ENCODE measurements at regions not wholly inside any gene's neighbourhood (a gene's known extent, or its start where the extent isn't known, plus 50 kb on each side); places are given as distances from the start of the nearest gene placed in this dataset.
"Not testable (repeated sequence)": the region's sequence is repeated elsewhere in the genome, so short reads cannot be mapped to it uniquely, and the experiment has no call there.

DNA sequence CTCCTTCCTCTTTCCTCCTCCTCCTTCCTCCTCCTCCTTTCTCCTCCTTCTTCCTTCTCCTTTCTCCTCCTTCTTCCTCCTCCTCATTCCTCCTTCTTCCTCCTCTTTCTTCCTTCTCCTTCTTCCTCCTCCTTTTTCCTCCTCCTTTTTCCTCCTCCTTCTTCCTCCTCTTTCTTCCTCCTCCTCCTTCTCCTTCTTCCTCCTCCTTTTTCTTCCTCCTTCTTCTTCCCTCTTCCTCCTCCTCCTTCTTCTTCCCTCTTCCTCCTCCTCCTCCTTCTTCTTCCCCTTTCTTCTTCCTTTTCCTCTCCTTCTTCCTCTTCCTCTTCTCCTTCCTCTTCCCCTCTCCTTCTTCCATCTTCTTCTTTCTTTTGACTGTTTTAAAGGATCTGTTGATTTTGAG lies 538.8 kb downstream of the TMEM38B start:
- TF ChIP-seq, protein P1, sequence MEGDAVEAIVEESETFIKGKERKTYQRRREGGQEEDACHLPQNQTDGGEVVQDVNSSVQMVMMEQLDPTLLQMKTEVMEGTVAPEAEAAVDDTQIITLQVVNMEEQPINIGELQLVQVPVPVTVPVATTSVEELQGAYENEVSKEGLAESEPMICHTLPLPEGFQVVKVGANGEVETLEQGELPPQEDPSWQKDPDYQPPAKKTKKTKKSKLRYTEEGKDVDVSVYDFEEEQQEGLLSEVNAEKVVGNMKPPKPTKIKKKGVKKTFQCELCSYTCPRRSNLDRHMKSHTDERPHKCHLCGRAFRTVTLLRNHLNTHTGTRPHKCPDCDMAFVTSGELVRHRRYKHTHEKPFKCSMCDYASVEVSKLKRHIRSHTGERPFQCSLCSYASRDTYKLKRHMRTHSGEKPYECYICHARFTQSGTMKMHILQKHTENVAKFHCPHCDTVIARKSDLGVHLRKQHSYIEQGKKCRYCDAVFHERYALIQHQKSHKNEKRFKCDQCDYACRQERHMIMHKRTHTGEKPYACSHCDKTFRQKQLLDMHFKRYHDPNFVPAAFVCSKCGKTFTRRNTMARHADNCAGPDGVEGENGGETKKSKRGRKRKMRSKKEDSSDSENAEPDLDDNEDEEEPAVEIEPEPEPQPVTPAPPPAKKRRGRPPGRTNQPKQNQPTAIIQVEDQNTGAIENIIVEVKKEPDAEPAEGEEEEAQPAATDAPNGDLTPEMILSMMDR (IDR thresholded peaks at IDR 0.05) = no peak
- no peak for TF ChIP-seq POLR2A (IDR thresholded peaks at IDR 0.05)
- DNase-seq (no peak), ATAC-seq (no peak)
- no peak overlapping the region for H3K27ac ChIP-seq
- intact Hi-C loops (cut with DNase I) = no loop called here
- no peak overlapping the region for H3K4me3 ChIP-seq
- H3K27me3 ChIP-seq = no peaks in the 10 kb centered on the region
- no peaks in the 10 kb centered on the region for H3K36me3 ChIP-seq (replicated peaks in 1 of 2; ENCODE audit: insufficient read depth in 1 of 2, low read depth in 2 of 2)
- no peaks in the 10 kb centered on the region for H3K4me1 ChIP-seq
- H3K9me3 ChIP-seq = no peaks in the 10 kb centered on the region

DNA sequence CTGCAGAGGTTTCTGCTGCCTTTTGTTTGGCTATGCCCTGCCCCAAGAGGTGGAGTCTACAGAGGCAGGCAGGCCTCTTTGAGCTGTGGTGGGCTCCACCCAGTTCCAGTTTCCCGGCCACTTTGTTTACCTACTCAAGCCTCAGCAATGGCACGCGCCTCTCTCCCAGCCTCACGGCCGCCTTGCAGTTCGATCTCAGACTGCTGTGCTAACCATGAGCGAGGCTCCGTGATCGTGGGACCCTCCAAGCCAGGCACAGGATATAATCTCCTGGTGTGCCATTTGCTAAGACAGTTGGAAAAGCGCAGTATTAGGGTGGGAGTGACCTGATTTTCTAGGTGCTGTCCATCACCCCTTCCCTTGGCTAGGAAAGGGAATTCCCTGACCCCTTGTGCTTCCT lies 566.6 kb downstream of the TMEM38B start:
- not testable (repeated sequence) for DNase-seq

DNA sequence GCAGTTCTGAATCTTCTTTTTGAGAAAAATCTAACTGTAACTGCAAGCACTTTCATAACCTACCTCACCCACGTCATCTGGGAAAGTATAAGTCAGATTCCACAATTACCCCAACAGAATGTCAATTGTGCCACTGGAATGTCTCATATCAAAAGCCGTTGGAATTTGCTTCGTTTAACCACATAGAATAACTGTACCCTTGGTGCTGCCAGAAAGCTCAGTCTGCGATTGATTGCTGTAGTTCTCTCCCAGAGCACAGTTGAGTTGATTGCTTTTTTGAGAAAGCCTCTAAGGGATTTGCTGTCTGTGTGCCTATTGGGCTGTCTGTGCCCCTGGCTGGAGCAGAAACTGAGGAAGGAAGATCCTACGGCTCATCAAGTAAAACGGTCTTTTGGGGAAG lies 583.6 kb downstream of the TMEM38B start:
- no peak for TF ChIP-seq POLR2A (IDR thresholded peaks at IDR 0.05)
- TF ChIP-seq, protein P1 (IDR thresholded peaks at IDR 0.05) = no peak
- Histone ChIP-seq H3K4me3 (no peak overlapping the region), H3K27ac (no peak overlapping the region), H3K9me3 (no peaks in the 10 kb centered on the region), H3K36me3 (replicated peaks in 1 of 2; ENCODE audit: insufficient read depth in 1 of 2, low read depth in 2 of 2) (no peaks in the 10 kb centered on the region), H3K4me1 (no peaks in the 10 kb centered on the region), H3K27me3 (no peaks in the 10 kb centered on the region)
- DNase-seq (no peak), ATAC-seq (no peak)
- 38 to 45% methylated on average over 6 of the region's 6 CpGs for WGBS, 2 donors
- intact Hi-C loops (cut with DNase I) = no loop called here

More for the DNA sequence above, 566.6 kb downstream of the TMEM38B start:
- H3K27ac ChIP-seq; H3K36me3 ChIP-seq (replicated peaks in 1 of 2; ENCODE audit: insufficient read depth in 1 of 2, low read depth in 2 of 2); ATAC-seq; H3K4me1 ChIP-seq; H3K9me3 ChIP-seq; intact Hi-C loops (cut with DNase I); H3K27me3 ChIP-seq; H3K4me3 ChIP-seq: not testable (repeated sequence)
- WGBS, 2 donors = 89 to 90% methylated on average over 7 to 10 of the region's 10 CpGs

DNA sequence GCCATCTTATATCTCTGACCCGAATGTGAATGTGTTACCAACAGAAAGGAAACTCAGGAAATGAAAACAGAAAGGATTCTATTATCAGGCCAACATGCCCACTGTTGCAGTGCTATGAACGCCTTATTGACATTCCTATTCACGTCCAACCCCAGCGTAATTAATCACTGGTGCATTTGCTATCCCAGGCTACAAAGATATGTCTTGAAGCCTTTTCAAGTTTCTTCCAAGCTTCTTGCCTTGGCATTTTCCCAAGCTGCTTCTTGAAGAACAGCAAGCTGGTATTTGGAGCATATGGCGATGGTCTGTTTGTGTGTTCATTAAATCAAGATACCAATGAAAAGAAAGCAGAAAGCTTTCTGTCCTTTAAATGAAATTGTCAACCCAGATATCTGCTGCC lies 579.2 kb upstream of the ZNF462 start:
- DNase-seq = no peak

DNA sequence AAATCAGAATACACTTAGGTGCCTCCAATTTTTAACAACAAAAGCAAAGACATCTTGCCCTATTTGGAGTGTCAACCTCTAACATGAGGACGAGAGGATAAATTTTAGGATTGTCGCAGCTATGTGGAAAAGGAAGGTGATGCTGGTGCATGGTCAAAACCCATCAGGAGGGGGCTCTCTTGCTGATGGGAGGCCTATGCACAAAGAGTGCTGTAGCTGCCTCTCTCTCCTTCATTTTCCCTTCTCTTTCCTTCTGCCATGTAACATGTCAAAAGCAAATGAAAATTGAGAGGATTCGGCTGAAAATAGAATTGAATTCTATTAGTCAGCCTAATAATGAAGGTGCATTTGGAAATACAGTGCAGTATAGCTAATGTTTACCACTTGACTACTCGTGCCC lies 578.7 kb upstream of the ZNF462 start:
- no peak for DNase-seq
- WGBS, 2 donors = 54 to 58% methylated on average over 4 of the region's 4 CpGs
- no peak overlapping the region for H3K4me3 ChIP-seq
- intact Hi-C loops (cut with DNase I) = no loop called here
- no peaks in the 10 kb centered on the region for H3K9me3 ChIP-seq
- no peak overlapping the region for H3K27ac ChIP-seq
- no peaks in the 10 kb centered on the region for H3K36me3 ChIP-seq (replicated peaks in 1 of 2; ENCODE audit: insufficient read depth in 1 of 2, low read depth in 2 of 2)
- H3K27me3 ChIP-seq = no peaks in the 10 kb centered on the region
- no peaks in the 10 kb centered on the region for H3K4me1 ChIP-seq
- ATAC-seq = no peak
- TF ChIP-seq POLR2A (IDR thresholded peaks at IDR 0.05) = no peak
- TF ChIP-seq, protein P1 (IDR thresholded peaks at IDR 0.05) = no peak

More for the DNA sequence above, 579.2 kb upstream of the ZNF462 start:
- H3K9me3 ChIP-seq = no peaks in the 10 kb centered on the region
- no peak for ATAC-seq
- H3K4me3 ChIP-seq = no peak overlapping the region
- no peaks in the 10 kb centered on the region for H3K36me3 ChIP-seq (replicated peaks in 1 of 2; ENCODE audit: insufficient read depth in 1 of 2, low read depth in 2 of 2)
- no peaks in the 10 kb centered on the region for H3K27me3 ChIP-seq
- TF ChIP-seq, protein P1 (IDR thresholded peaks at IDR 0.05) = no peak
- TF ChIP-seq POLR2A (IDR thresholded peaks at IDR 0.05) = no peak
- H3K27ac ChIP-seq = no peak overlapping the region
- intact Hi-C loops (cut with DNase I) = no loop called here
- no peaks in the 10 kb centered on the region for H3K4me1 ChIP-seq
- 24 to 39% methylated on average over 5 of the region's 5 CpGs for WGBS, 2 donors
